NCI-H82 (cell line): ENCODE measurements at regions not wholly inside any gene's neighbourhood (a gene's known extent, or its start where the extent isn't known, plus 50 kb on each side); places are given as distances from the start of the nearest gene placed in this dataset.
"Not testable (repeated sequence)": the region's sequence is repeated elsewhere in the genome, so short reads cannot be mapped to it uniquely, and the experiment has no call there.

ENCODE experiments used
- DNase-seq: peaks from one replicate; lab custom pipeline; 2025; lab: John Stamatoyannopoulos, UW

GRCh38 chr22:22776121-22776520 lies 111.5 kb upstream of the IGLL5 start:
- DNase-seq = no peak

GRCh38 chr22:22779213-22779612 lies 108.4 kb upstream of the IGLL5 start:
- no peak for DNase-seq

- no peak for DNase-seq
Observed at GRCh38 chr22:22783575-22783974, 104.0 kb upstream of the IGLL5 start.

DNA sequence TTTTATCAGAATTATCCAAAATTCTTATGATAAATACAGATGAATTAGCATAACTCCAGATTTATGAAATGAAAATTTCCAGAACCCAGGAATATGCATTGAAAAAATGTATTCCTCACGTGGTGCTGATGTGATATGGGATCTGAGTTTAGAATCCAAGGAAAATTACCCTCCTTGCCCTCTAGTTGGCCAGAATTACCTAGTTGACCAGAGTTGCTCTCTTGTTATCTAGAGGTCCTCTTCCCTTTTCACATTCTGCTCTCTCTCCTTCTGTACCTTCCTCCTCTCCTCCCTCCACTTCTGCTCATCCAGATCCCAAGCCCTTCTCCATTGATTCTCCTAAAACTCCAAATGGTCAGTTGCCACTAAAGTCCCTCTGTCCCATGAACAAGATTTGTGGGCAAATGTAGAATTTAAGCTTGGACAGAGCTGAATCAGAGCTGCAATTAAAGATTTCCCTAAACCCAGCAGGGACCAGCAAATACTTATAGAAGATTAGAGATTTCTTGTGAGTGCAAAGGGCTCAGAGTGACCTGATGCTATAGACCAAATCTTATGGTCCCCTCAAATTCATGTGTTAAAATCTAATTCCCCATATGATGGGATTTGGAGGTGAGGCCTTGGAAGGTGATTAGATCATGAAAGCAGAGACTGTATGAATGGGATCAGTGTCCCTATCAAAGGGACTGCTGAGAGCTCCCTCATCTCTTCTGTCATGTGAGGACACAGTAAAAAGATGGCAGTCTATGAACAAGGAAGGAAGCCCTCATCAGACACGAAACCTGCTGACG lies 103.2 kb upstream of the IGLL5 start:
- DNase-seq = no peak

DNA sequence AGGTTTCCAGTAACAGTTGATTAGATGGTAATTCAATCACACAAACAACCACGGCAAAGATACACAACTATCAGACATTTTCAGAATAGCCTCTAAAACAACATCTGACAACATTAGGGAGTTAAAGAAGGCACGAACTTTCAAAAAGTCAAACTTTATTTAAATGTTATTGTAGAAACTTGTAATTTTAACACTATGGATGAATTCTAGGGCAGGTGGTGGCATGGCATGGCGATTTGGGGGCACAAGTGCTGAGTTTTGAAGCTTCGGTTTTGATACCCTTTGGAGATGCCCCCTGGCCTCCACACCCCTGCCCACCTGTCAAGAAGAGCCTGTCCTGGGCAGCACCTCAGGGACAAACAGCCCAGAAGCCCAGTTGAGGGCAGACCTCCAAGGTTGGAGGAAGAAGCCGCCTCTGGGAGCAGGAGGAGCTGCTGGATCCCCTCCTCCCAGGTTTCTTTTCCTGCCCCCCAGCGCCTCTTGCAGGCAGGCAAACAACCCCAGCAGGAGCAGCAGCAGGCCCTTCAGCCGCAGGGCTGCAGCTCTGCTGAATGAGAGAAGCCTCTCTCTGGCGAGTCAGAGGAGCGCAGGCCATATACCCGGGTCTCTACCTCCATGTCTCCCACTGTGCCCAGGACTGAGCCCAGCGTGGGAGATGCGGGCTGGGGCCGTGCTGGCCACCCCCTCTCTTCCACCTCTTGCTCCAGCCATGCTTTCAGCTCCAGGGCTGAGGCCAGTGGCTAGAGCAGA lies 102.1 kb upstream of the IGLL5 start:
- DNase-seq = no peak

- no peak for DNase-seq
Observed at GRCh38 chr22:22786301-22787115, 101.1 kb upstream of the IGLL5 start.

DNA sequence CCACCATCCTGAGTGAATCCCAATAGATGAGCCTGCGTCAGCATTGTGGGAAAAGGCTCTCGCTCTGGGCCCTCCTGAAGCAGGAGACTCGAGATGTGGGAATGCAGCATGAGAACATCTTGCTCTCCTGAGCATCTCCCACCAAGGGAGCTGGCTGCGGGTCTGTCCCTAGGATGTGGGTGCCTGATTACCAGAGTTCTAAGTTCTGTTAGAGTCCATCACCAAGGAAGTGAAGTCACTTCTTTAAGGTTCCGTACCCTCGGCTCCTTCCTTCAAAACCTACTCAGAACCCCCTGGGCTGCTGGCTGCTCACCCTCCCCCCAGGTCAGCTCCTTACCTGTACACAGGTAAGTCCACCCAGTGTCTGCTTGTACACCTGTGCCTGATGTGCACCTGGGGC lies 100.5 kb upstream of the IGLL5 start:
- DNase-seq = no peak

DNA sequence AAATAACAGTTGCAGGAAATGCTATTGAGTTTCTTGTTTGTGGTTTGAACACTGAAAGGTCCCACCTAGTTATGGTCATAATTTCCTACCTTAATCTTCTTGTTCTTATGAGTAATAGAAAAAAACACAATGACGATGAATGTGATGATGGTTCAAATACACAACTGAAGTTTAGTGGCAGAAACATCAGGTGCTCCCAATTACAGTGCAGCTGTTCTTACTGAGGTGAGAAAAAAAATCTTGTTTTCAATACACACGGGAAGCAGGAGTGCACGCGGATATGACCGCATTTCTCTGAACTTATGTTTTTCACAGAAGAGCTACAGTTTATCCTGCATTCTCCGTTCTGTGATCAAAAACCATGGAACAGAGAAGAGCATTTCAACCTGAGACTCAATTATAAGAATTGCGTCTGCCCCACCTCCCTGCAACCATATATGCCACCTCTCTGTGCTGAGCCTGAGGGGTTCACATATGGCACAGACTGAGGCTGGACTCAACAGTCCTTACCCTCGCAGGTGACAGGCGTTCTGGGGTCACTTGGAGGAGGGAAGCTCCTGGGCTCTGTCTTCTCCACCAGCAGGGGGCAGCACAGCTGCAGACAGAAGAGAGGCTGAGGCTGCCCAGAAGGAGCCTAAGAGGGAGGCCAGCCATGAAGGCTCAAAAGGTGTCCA lies 99.7 kb upstream of the IGLL5 start:
- DNase-seq = peak; percentile 70

DNA sequence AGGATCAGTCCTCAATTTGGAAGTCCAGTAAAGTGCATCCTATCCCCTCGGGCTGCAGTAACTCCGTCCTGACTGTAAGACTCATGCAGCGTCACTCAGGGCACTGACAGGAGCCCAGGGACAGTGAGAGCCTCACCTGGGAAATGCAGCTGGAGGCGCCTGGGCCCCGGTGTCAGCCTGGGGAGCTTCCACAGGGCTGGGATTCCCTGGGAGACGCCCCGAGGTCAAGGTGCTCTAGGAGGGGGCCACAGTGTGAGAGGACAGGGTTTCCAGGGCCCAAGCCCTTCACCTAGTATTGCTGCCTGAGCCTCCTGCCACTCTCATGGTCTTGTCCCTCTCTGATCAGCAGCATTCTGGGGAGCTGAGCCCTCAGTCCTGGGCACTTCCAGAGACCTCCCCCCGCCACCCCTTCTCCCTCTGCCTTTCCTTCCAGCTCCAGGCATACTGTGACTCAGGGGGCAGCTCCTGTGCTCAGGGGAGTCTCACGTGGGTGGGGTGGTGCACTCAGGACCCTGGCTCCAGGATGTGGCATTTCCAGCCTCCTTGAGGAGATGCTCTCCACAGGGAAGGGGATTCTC lies 99.1 kb upstream of the IGLL5 start:
- no peak for DNase-seq

GRCh38 chr22:22789233-22789921 lies 98.2 kb upstream of the IGLL5 start:
- no peak for DNase-seq

DNA sequence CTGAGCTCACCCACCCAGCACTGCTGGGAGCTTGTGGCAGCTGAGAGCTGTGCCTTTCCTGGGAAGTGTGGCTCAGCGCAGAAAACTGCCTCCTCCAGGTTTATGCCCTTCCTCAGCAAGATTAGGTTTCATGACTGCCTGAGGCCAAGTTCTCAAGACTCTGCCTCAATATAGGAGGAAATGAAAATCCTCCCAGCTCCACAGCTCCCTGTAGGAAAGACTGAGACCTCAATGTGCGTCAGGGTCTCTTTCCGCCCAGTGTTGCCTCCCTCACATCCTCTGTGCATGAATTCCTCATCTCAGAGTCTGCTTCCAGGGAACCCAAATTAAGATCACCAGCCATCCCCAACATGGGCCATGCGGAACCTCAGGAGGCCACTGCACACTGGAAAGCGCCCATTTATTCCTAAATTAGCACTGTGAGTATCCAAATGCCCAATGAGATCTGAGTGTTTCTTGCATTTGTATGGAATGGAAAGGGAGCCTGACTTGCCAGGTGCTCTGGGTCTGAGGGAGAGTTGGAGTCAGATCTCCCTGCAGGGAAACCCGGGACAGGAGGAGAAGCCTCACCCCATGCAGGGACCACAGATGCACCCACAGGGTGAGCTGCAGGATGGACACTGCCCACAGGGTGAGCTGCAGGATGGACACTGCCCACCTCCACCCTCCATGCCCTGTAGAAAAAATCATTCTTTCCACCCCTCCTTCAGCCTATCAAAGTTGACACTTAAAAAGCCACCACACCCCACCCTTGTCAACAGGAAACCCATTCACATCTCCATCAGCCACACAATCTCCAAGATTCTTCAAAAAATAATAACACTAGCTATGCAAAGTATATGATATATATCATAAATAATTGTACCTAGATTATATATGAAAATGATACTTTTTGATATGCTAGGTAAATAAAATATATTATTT lies 97.4 kb upstream of the IGLL5 start:
- DNase-seq = no peak

DNA sequence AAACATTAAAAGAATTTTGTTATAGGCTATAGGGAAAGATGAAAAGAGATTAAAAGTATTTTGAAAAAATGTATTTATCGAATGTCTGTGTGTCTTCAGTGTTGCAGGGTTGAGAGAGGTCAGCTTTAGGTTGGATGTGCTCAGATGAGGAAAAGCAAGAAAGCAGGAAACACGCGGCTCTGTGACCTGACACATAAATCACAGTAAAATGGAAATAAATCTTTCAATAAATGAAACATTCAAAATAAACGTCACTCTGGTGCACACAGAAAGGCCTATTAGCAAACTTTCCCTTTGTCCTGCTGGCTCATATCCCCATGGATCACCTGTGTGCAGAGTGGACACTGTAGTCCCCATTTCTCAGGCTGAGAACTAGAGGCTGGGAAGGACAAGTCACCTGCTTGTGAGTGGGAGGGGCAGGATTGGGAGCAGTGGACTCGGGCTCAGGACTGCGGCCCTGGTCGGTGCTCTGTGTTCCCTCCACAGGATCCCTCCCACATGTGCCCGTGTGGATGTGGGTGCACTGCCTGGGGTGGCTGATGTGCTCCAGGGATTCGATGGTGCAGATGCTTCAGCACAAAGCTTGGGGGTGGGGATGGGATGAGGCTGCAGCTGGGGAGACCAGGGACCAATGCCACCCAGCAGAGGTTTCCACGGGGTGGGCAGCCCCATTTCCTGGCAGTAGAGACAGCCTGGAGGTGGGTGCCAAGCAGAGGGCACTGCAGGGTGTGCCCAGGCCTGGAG lies 96.0 kb upstream of the IGLL5 start:
- no peak for DNase-seq

DNA sequence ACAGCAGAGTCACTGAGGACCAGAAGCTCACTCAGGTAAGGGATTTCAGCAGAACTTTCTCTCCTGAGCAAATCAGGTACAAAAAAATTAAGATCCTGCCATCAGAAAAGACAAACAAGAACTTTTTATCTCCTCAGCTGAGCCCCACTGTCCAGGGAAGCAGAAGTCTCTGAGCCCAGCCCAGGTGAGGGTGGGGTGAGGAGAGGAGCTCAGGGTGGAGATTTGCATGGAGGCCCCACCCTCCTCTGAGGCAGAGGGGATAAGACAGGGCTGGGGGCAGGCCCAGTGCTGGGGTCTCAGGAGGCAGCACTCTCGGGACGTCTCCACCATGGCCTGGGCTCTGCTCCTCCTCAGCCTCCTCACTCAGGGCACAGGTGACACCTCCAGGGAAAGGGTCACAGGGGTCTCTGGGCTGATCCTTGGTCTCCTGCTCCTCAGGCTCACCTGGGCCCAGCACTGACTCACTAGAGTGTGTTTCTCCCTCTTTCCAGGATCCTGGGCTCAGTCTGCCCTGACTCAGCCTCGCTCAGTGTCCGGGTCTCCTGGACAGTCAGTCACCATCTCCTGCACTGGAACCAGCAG lies 95.3 kb upstream of the IGLL5 start:
- DNase-seq = not testable (repeated sequence)

- not testable (repeated sequence) for DNase-seq
Observed at GRCh38 chr22:22795639-22796038, 92.0 kb upstream of the IGLL5 start.

DNA sequence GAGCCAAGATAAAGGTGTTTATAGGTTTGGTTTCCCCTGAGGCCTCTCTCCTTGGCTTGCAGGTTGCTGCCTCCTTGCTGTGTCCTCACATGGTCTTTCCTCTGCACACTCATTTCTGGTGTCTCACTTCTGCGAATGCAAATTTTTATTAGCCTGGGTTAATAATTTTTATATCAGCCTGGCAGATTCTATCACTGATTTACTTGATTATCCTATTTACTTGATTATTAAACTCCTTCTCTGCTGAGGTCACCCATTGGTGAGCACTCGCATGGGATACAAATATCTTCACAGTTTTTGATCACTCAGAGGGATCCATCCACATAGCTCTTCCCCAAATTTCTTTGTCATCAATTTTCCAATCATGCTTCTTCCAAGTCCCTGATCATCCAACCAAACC lies 90.9 kb upstream of the IGLL5 start:
- no peak for DNase-seq

DNA sequence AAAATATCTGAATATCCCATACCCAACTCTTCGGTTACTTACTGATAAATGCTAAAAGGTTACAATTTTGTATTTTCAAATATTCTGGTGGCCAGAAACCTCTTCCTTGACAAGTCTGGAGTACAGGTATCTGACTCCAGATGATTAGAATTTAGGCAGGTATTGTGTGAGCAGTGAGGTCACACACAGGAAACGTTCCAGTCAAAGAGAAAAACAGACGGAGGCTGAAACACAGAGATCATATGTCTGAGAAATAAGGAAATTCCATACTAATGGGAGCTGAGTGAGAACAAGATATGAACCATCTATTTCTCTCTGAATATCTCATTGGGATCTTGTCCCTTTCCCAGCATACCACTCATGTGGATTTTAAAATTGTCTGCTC lies 89.4 kb upstream of the IGLL5 start:
- DNase-seq = no peak

DNA sequence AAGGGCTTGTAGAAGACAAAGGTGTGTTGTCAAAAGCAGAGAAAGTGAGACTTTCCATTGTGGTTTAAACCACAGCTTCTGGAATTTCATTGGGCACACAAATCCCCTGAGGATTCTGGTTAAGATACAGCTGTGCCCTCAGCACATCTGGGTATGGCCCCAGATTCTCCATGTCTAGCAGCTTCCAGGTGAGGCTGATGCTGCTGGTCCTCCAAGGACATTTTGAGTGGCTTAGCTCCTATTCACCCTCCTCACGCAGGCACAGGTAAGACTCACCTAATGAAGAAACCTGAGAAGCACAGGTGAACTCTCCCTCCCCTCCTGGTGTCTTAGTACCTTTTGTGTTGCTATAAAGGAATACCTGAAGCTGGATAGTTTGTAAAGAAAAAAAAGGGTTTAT lies 88.9 kb upstream of the IGLL5 start:
- no peak for DNase-seq

GRCh38 chr22:22799561-22799960 lies 88.1 kb upstream of the IGLL5 start:
- DNase-seq = no peak

- DNase-seq = no peak
Observed at GRCh38 chr22:22800716-22801115, 86.9 kb upstream of the IGLL5 start.
